HG03066 (cell line): ENCODE measurements at regions not wholly inside any gene's neighbourhood (a gene's known extent, or its start where the extent isn't known, plus 50 kb on each side); places are given as distances from the start of the nearest gene placed in this dataset.

Experiments
- ATAC-seq: cut with Tn5 transposase; IDR thresholded peaks from one replicate; pipeline ENCODE4 v1.9.1; 2021; ENCODE audit warnings: low read depth; ENCODE audit not compliant: unreplicated experiment

GRCh38 chr4:137213372-137214173, 318.7 kb downstream of the PCDH18 start:
- ATAC-seq: no peak

- no peak for ATAC-seq
These were observed 319.7 kb downstream of the PCDH18 start for GRCh38 chr4:137212601-137213000.

GRCh38 chr4:137209240-137209639, 323.1 kb downstream of the PCDH18 start:
- no peak for ATAC-seq

GRCh38 chr4:137206781-137207180, 325.5 kb downstream of the PCDH18 start:
- no peak for ATAC-seq

- no peak for ATAC-seq
These were observed 328.7 kb downstream of the PCDH18 start for GRCh38 chr4:137203601-137204000.

- no peak for ATAC-seq
These were observed 332.0 kb downstream of the PCDH18 start for GRCh38 chr4:137200322-137200721.

GRCh38 chr4:137198791-137199190, 333.5 kb downstream of the PCDH18 start:
- no peak for ATAC-seq

- no peak for ATAC-seq
These were observed 337.6 kb downstream of the PCDH18 start for GRCh38 chr4:137194670-137195069.

- ATAC-seq: no peak
These were observed 338.7 kb downstream of the PCDH18 start for GRCh38 chr4:137193564-137193963.

GRCh38 chr4:137181293-137181899, 350.9 kb downstream of the PCDH18 start:
- no peak for ATAC-seq

- no peak for ATAC-seq
These were observed 351.9 kb downstream of the PCDH18 start for GRCh38 chr4:137180349-137180748.

GRCh38 chr4:137156807-137157206, 375.5 kb downstream of the PCDH18 start:
- ATAC-seq: no peak

- ATAC-seq: no peak
These were observed 376.2 kb downstream of the PCDH18 start for GRCh38 chr4:137156054-137156453.

GRCh38 chr4:137131201-137131600, 401.1 kb downstream of the PCDH18 start:
- no peak for ATAC-seq

GRCh38 chr4:137129845-137130244, 402.4 kb downstream of the PCDH18 start:
- ATAC-seq: no peak

- ATAC-seq: no peak
These were observed 402.9 kb downstream of the PCDH18 start for GRCh38 chr4:137129441-137129840.

- ATAC-seq: no peak
These were observed 407.3 kb downstream of the PCDH18 start for GRCh38 chr4:137125011-137125410.

- ATAC-seq: peak; percentile 87
These were observed 407.9 kb downstream of the PCDH18 start for GRCh38 chr4:137124278-137124932.

- no peak for ATAC-seq
These were observed 409.4 kb downstream of the PCDH18 start for GRCh38 chr4:137122876-137123275.

- no peak for ATAC-seq
These were observed 416.1 kb downstream of the PCDH18 start for GRCh38 chr4:137116144-137116543.

GRCh38 chr4:137106733-137107132, 425.6 kb downstream of the PCDH18 start:
- no peak for ATAC-seq

GRCh38 chr4:137106287-137106686, 426.0 kb downstream of the PCDH18 start:
- no peak for ATAC-seq
